ENCODE measurements at regions not wholly inside any gene's neighbourhood (a gene's known extent, or its start where the extent isn't known, plus 50 kb on each side); places are given as distances from the start of the nearest gene placed in this dataset.
"Not testable (repeated sequence)": the region's sequence is repeated elsewhere in the genome, so short reads cannot be mapped to it uniquely, and the experiment has no call there.

- no peak overlapping the region for H3K27ac ChIP-seq
- TF ChIP-seq, protein P1, sequence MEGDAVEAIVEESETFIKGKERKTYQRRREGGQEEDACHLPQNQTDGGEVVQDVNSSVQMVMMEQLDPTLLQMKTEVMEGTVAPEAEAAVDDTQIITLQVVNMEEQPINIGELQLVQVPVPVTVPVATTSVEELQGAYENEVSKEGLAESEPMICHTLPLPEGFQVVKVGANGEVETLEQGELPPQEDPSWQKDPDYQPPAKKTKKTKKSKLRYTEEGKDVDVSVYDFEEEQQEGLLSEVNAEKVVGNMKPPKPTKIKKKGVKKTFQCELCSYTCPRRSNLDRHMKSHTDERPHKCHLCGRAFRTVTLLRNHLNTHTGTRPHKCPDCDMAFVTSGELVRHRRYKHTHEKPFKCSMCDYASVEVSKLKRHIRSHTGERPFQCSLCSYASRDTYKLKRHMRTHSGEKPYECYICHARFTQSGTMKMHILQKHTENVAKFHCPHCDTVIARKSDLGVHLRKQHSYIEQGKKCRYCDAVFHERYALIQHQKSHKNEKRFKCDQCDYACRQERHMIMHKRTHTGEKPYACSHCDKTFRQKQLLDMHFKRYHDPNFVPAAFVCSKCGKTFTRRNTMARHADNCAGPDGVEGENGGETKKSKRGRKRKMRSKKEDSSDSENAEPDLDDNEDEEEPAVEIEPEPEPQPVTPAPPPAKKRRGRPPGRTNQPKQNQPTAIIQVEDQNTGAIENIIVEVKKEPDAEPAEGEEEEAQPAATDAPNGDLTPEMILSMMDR (IDR thresholded peaks at IDR 0.05), result no peak
Observed at GRCh38 chr2:4221434-4221833, 518.1 kb downstream of the DCDC2C start.

- no peak overlapping the region for H3K27ac ChIP-seq
- TF ChIP-seq, protein P1 (IDR thresholded peaks at IDR 0.05), result no peak
- TF ChIP-seq ZFX (IDR thresholded peaks at IDR 0.05; ENCODE audit: borderline replicate concordance), result no peak
Observed at GRCh38 chr2:4221845-4222244, 518.5 kb downstream of the DCDC2C start.

DNA sequence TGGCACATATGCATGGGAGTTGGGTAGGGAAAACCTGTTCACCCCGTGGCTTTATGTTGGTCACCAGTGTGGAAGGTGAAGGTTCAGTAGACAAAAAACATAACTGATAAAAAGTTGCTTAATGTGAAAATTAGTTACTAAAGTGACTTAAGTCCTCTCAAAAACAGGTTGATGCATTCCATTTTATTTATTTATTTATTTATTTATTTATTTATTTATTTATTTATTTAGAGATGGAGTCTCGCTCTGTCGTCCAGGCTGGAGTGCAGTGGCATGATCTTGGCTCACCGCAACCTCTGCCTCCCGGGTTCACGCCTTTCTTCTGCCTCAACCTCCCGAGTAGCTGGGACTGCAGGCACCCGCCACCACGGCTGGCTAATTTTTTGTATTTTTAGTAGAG, 541.0 kb downstream of the DCDC2C start:
- not testable (repeated sequence) for H3K27ac ChIP-seq

- peak overlapping the region; percentile 20; the same call in 1 of the 2 replicates for H3K27ac ChIP-seq
Observed at GRCh38 chr2:4246364-4247131, 543.2 kb downstream of the DCDC2C start.

DNA sequence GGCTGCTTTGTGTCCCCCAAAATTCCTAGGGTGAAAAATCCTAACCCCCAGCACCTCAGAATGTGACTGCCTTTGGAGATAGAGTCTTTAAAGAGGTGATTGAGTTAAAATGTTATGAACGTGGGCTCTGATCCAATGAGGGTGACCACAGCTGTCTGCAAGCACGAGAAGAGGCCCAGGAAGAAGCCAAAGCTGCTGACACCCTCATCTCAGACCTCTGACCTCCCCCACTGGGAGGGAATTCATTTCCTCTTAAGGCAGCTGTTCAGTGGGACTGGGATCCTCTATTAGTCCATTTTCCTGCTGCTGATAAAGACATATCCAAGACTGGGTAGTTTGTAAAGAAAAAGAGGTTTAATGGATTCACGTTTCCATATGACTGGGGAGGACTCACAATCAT, 544.4 kb downstream of the DCDC2C start:
- TF ChIP-seq, protein P1 (IDR thresholded peaks at IDR 0.05), result no peak
- no peak overlapping the region for H3K27ac ChIP-seq

More at GRCh38 chr2:4246364-4247131, 543.2 kb downstream of the DCDC2C start:
- no peak for TF ChIP-seq ZFX (IDR thresholded peaks at IDR 0.05; ENCODE audit: borderline replicate concordance)
- TF ChIP-seq, protein P1 (IDR thresholded peaks at IDR 0.05), result no peak

- TF ChIP-seq, protein P1 (IDR thresholded peaks at IDR 0.05), result no peak
- TF ChIP-seq ZFX (IDR thresholded peaks at IDR 0.05; ENCODE audit: borderline replicate concordance), result no peak
- H3K27ac ChIP-seq, result no peak overlapping the region
Observed at GRCh38 chr2:4255491-4255890, 552.1 kb downstream of the DCDC2C start.

DNA sequence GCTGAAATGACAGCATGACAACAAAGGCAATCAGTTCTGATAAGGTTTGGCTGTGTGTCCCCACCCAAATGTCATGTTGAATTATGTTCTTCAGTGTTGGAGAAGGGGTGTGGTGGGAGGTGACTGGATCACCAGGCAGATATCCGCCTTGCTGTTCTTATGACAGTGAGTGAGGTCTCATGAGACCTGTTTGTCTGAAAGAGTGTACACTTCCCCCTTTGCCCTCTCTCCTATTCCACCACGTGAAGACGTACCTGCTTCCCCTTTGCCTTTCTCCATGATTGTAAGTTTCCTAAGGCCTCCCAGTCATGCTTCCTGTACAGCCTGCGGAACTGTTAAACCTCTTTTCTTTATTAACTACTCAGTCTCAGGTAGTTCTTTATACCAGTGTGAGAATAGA, 553.0 kb downstream of the DCDC2C start:
- no peak overlapping the region for H3K27ac ChIP-seq

More for the DNA sequence above, 553.0 kb downstream of the DCDC2C start:
- TF ChIP-seq, protein P1 (IDR thresholded peaks at IDR 0.05), result no peak
- no peak for TF ChIP-seq ZFX (IDR thresholded peaks at IDR 0.05; ENCODE audit: borderline replicate concordance)
